GM18867 (cell line): ENCODE measurements at regions not wholly inside any gene's neighbourhood (a gene's known extent, or its start where the extent isn't known, plus 50 kb on each side); places are given as distances from the start of the nearest gene placed in this dataset.

Source experiments
- ATAC-seq: cut with Tn5 transposase; IDR thresholded peaks from one replicate; pipeline ENCODE4 v1.9.1; 2021; ENCODE audit warnings: mild to moderate bottlenecking, moderate library complexity; ENCODE audit not compliant: unreplicated experiment

DNA sequence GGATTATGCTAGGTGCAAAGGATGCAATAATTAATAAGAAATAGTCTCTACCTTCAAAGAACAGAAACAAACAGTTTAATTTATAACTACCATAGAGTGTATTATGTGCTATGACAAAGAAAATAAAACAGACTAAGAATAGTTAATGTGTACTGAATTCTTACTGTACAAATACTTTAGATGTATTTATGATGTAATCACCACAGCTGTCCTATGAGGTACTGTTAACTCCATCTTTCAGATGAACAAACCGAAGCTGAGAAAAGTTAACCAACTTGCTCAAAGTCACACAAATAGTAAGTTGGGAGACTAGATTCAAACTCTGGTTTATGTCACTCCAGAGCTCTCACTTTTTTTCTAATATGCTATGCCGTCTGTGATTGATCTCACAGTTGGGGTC lies 77.0 kb upstream of the FGGY start:
- ATAC-seq = no peak

DNA sequence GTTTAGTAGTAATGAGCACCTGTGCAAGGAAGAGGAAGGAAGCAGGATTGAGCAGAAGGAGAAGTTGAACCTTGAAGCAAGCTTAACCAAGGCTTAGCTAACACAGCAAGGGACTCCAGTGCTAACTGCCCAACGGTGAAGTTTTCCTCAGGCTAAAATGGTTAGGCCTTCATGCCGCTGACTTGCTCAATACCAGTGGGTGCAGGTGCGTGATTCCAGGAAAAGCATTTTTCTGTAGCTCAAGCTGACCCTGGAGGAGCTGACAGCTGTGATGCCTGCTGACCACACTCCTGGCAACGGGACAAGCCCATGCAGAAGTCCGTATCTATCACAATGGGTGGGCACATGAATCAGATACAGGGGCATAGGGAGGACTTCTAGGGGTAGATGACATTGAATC lies 76.5 kb upstream of the FGGY start:
- ATAC-seq = no peak

DNA sequence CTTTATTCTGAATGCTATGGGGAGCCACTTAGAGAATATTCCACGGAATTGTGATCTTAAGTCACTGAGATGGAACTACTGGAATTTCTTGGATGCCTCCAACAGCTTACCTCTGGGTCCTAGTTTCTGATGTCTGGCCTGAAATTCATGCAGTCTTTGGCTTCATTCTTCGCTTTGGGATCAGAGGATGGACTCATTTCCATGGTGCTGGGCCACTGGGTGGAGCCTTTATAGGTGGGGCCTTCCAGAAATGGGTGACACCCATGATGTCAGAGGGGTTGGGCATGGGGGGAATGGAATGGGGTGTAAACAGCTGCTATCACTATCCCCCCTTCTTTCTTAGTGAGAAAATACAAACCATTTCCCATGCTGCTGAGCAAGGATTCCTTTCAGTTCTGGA lies 73.7 kb upstream of the FGGY start:
- ATAC-seq = no peak

DNA sequence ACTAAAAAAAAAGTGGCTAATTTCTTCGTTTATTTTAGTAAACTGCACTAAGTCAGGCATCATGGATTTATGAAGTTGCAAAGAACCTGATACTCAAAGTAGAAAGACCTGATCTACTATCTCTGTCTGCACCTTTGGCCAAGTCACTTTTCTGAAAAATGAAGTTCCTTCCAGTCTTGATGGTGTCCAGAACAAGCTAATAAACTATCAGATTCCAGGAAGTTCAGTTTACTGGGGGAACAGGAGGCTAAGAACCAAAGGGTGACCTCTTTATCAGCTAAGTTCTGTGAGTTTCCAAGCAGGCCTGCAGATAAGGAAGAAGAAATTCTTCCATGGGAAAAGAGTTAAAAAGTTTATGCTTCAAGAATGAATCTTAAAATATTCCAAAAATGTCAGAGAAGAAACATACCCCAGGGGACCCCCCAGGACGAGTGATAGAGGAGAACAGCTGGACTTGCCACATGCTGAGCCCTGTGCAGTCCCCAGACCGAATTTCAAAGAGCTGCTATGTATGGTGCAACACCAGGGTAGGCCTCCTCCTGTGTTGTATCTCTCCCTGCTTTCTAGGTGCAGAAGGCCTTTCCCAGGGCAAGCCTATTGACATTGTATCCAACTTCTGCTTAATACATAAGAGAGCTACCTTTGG lies 72.8 kb upstream of the FGGY start:
- no peak for ATAC-seq

DNA sequence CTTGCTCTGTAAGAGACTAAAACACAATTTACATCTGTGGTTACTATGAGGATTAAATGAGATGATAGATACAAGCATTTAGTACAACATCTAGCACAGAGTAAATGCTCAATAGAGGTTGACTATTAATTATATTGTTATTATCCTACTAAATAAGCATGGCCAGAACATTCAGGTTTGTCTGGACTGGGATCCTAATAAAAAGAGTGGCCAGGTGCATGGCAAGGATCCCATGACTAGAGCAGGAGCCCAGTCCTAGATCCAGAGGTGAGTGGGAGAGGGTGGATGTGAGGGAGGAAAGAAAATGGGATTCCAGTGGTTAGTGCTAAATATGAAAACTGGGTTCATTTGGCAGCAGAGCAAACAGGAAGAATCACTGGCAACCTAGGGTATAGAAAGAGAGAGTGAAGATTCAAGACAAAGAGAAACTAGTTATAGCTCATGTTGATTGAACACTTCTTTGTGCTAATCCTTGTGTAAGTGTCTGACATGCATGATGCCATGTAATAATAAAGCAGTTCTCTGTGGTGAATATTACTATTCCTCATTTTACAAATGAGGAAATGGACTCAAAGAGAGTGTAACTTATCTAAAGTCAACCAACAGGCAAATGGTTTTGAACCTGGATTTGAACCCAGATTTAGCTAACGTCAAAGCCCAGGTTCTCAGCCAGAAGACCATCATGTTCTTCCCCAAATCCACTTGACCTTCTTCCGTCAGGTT lies 71.1 kb upstream of the FGGY start:
- no peak for ATAC-seq

DNA sequence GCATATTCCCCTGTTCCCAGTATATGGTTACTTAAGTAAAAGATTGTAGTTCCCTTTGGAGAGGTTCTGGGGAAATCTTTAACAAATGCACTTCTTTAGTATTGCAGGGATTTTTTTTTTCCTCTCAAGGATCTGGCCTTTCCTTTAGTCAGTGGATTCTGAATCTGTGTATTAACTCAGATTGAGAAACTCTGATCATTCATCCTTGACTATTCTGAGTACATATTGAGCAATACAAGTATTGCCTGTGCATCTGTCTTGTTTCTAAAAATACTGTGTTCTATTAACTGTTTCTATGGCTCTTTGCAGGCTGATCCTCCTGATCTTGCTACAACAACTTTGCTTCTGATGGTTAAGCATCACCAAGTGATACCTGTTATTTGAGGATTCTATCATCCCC lies 67.8 kb upstream of the FGGY start:
- ATAC-seq = no peak

DNA sequence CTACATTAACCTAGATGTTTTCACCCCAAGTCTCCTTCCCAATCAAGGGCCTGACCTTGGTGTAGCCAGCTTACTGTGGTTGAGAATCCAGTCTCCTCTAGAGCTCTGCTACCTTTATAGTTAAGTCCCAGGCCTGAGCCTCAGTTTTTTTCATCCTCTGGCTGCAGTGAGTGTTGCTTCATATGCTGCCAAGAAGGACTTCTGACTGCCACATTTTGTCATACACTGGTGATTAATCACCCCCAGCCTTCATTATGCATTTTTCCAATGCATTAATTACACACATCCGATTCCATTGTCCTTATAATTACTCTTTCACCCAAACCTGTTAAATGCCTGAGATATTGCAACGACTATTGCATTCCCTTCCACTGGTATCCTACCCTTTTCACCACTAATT lies 66.3 kb upstream of the FGGY start:
- ATAC-seq = no peak

DNA sequence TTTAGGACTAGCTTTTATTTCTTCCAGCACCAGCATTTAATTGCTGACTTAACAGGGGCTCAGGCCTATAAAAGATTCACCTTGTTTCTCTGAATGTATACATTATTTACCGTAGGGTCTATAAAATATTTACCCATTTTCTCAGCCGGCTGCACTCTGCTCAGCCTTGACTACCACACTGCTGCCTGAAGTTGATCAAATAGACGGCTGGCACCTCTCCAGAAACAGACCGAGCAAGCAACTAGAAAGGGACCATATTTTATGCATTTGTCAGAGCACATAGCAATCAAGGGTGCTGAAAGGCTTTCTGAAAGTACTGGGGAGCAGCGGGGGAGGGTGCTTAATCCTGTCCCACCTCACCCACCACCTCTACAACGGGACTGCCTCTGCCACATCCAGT lies 64.7 kb upstream of the FGGY start:
- no peak for ATAC-seq

DNA sequence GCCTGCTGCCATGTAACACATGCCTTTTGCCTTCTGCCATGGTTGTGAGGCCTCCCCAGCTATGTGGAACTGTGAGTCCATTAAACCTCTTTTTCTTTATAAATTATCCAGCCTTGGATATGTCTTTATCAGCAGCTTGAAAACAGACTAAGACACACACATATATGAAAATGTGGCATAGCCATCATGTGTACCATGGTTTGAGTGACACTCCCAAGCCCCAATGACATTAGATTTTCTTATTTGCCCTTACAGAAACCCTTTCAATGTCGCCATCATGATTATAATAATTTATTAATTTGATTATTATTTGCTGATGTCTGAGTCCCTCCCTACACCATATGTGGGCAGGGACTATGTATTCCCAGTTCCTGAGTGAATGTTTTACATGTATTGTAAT lies 63.5 kb upstream of the FGGY start:
- ATAC-seq = no peak

DNA sequence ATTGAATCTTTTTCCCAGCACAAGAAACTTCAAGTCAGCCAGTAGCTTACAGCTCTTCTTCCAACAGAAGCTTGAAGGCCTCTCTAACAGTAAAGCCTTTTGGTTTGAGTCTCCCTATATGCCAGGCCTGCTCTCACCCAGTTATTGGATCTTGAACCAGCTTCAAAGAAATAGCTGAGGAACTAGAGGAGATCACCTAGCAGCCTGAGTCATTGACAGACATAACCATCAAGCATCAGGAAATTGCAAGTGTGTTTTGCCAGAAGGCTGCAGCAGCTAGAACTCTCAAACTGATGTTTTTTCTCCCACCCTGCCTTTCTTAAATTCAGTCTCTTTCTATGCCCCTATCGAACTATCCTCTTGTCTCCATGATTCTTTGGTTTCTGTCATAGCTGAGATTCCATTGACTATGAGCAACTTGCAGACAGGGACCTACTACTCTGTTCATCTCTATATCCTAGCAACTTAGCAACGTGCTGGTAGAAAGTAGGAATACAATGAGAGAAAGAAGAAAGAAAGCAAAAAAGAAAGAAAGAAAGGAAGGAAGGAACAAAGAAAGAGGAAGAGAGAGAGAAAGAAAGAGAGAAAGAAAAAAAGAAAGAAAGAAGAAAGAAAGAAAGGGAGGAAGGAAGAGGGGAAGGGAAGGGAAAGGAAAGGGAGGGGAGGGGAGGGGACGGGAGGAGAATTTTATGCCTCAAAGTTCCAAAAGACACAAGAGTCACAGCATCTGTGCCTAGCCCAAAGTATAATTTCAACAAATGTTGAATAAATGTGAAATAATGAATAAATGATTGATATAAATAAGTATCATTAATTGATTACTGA lies 60.0 kb upstream of the FGGY start:
- ATAC-seq = no peak

DNA sequence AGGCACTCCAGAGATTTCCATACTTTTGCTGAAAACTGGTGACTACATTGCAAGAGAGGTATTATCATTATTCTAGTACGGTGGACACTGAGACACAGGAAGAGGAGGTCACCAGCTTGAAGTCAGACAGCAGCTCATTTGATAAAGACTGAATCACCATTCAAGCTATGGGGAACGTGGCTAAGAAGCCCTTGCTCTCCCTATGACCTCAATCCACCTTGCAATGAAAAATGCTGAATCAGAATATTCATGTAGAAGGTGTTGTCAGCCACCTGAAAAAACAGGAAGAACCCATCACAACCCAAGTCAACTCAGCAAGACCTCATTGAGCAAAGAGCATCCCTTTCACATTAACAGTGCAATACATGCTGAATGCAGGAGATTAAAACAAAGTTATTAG lies 59.0 kb upstream of the FGGY start:
- no peak for ATAC-seq

DNA sequence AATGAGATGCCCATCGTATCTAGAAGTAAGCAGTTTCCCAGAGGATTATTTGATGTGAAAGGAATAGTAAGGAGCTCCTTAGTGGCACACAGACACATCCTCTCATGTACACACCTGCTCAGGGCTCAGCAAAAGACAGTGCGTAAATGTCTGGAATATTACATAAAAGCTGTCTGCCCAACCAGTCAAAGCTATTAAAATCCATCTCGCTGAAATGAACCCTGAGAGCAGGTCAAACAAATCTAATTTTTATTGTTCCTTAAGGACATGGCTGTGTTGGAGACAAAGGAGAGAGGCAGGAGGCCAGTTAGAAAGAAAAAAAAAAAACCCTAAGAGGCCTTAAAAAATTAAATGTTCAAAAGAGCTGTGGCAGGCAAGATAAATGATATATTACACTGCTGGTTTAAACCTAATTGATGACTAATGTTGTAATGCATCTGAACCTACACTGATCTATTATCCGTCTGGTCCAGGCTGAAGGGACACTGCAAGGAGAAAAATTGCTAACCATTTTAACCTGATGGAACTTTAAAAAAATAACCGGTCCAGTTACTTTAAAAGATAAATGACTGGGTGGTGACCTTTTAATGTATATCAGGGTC lies 58.5 kb upstream of the FGGY start:
- ATAC-seq = no peak

DNA sequence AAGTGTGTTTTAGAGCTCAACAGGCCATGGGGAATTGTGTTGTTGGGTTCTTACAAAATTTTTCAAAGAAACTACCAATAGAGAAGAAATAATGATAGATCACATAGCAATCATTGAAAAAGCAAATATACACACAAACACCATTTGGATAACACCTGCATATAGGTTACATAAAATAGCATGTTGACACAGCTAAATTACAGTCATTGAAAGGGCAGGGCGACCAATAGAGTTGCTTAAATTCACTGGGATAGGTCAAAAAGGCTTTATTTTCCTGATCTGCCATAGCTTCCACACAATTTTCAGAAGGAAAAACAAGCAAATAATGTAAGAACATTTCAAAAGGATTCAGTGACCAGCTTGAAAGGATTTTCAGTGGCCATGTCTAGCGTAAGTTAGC lies 57.9 kb upstream of the FGGY start:
- no peak for ATAC-seq

DNA sequence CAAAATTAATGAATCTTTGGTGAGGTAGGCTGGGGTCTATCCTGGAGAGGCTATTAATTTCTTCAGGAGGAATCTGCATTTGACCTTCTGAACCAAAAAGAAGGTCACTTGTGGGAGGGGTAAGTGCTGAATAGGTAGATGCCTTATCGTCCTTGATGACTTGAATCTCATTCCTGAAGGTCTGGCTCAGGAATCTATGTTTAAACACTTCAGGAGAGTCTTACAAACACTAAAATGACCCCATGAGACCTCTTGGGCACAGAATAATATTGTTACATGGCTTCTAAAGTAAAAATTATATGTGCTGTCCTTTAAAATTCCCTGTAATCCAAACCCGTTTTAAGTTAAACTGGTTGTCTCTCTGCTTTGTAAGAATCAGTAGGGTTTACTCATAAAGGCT lies 55.0 kb upstream of the FGGY start:
- ATAC-seq = no peak

DNA sequence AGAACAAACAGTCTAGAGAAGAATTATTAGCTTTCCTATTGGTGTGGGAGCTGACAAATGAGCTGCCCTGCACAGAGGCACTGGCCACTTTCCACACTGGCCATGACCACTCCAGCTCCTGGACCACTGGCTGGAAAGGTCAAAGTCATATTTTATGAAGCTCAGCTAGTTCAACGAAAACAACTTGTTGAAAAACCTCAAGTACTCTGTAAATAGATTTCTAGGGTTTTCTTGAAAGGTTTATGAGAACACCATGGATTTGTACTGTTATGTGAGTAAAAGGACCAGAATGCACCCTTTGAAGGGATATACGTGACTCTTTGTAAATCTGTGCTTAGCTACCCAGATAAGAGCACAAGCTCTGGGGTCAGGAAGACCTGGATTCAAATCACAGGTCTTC lies 54.5 kb upstream of the FGGY start:
- no peak for ATAC-seq

DNA sequence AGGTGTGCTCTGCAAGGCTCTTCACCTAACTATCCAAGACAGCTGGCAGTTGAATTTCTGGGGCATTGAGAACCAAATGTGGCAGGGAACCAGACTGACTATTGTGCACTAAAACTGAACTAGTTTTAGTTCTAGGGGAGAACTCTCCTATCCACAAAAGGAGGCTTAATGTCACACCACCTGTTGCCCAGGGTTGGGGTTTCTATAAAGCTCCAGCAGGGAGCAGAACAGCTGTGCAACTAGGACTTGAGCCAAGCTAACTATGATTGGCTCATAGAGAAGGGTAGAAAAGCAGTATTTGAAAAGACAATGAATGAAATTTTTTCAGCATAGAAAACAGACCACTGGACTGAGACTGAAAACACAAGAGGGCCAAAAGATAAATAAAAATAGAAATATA lies 53.3 kb upstream of the FGGY start:
- ATAC-seq = no peak

DNA sequence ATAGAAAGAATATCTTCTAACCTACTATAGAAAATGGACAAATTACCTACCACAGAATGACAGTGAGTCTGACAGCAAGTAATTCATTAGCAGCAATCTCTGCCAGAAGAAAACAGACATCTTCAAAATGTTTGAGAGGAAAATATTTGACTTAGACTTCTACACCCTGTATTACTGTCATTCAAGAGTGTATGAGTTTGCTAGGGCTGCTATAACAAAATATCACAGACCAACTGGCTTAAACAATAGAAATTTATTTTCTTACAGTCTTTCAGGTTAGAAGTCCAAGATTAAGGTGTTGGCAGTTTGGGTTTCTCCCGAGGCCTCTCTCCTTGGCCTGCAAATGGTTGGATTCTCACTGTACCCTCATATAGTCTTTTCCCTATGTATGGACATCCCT lies 52.9 kb upstream of the FGGY start:
- no peak for ATAC-seq

DNA sequence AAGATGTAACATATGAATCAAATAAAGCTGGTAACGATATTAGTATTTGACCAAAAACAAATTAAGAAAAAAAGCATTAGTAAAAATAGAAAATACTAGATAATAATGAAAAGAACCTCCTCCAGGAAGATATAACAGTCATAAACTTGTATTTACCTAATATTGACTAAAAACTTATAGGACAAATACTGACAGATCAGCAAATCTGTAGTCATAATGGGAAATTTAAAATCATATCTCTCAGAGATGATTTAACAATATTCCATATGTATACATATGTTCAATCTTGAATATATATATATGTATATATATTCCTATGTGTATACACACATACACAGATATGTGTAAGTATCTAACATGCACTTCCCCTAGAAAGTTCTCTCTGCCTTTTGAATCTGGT lies 52.0 kb upstream of the FGGY start:
- ATAC-seq = no peak
